T-cell (primary cell): ENCODE measurements at regions not wholly inside any gene's neighbourhood (a gene's known extent, or its start where the extent isn't known, plus 50 kb on each side); places are given as distances from the start of the nearest gene placed in this dataset.

ENCODE experiments used
- ATAC-seq, 4 experiments: fragments of 200-7000 bp in 3 of 4; fragments of 150-1000 bp in 1 of 4; cut with Tn5 transposase; replicated peaks in 1 of 4; 1 replicate in 3 of 4; 2 replicates in 1 of 4; pipeline ENCODE4 v1.10.0; 2021; ENCODE audit warnings: moderate library complexity in 3 of 4, mild to moderate bottlenecking in 2 of 4, moderate number of reproducible peaks in 1 of 4
- CTCF ChIA-PET, 2 donors: fragments of 300-600 bp; sonication (Branson Sonifier 250); formaldehyde crosslinking; loops; one replicate each; lab custom pipeline; 2022; ENCODE audit warnings: antibody characterized with exemption in 2 of 2; lab: Charles Lee
- POLR2A ChIA-PET, 2 donors: fragments of 300-600 bp; sonication (Branson Sonifier 250); formaldehyde crosslinking; loops; one replicate each; lab custom pipeline; 2022; ENCODE audit warnings: antibody characterized with exemption in 2 of 2; lab: Charles Lee
- DNase-seq, 35 experiments: peaks; one replicate each; pipeline versions ENCODE4 v3.0.0 to v3.0.0-alpha.2; 2013 to 2023
- H3K27ac ChIP-seq: one replicate; pipeline ENCODE4 v1.5.1; 2013; ENCODE audit warnings: low read length
- H3K27me3 ChIP-seq, 2 experiments: replicated peaks in 1 of 2; 1 replicate in 1 of 2; 2 replicates in 1 of 2; pipeline versions ENCODE4 v1.6.1 to v1.7.0; 2013; ENCODE audit warnings: low read length in 1 of 2, mixed read lengths in 1 of 2; ENCODE audit not compliant: control insufficient read depth in 2 of 2, insufficient read depth in 2 of 2; ENCODE audit errors: extremely low read depth in 1 of 2
- H3K36me3 ChIP-seq, 2 donors: 1 replicate in 1 of 2; 2 replicates in 1 of 2; pipeline versions ENCODE4 v1.6.1 to v1.7.0; 2013; ENCODE audit warnings: low read length in 1 of 2; ENCODE audit not compliant: control insufficient read depth in 2 of 2, insufficient read depth in 1 of 2; ENCODE audit errors: extremely low read depth in 1 of 2
- H3K4me1 ChIP-seq, 2 experiments: 1 replicate in 1 of 2; 2 replicates in 1 of 2; pipeline versions ENCODE4 v1.6.1 to v1.7.0; 2013; ENCODE audit warnings: low read length in 2 of 2, mixed read lengths in 1 of 2; ENCODE audit not compliant: insufficient read depth in 2 of 2, control insufficient read depth in 1 of 2; ENCODE audit errors: extremely low read depth in 1 of 2
- H3K4me3 ChIP-seq, 2 donors: 1 replicate in 1 of 2; 2 replicates in 1 of 2; pipeline versions ENCODE4 v1.5.1 to v1.7.0; 2013; ENCODE audit warnings: mild to moderate bottlenecking in 2 of 2, low read length in 1 of 2, moderate library complexity in 1 of 2; ENCODE audit not compliant: control insufficient read depth in 1 of 2; ENCODE audit errors: extremely low read depth in 1 of 2
- H3K9me3 ChIP-seq: 2 replicates; pipeline ENCODE4 v1.7.0; 2013
- H3K27ac Mint-ChIP-seq, 2 donors: one replicate each; pipeline ENCODE4 v1.8.0; 2020 to 2021; ENCODE audit warnings: mild to moderate bottlenecking in 2 of 2, mixed read lengths in 2 of 2
- H3K27me3 Mint-ChIP-seq, 2 donors: one replicate each; pipeline ENCODE4 v1.8.0; 2021 to 2022; ENCODE audit warnings: mixed read lengths in 2 of 2
- H3K36me3 Mint-ChIP-seq: one replicate; pipeline ENCODE4 v1.8.0; 2021; ENCODE audit warnings: mixed read lengths
- H3K4me1 Mint-ChIP-seq, 3 donors: one replicate each; pipeline ENCODE4 v1.8.0; 2020 to 2022; ENCODE audit warnings: mixed read lengths in 3 of 3, mild to moderate bottlenecking in 1 of 3
- H3K4me3 Mint-ChIP-seq, 3 donors: one replicate each; pipeline ENCODE4 v1.8.0; 2020 to 2022; ENCODE audit warnings: mild to moderate bottlenecking in 3 of 3, mixed read lengths in 3 of 3, moderate library complexity in 3 of 3
- H3K9me3 Mint-ChIP-seq, 3 donors: one replicate each; pipeline ENCODE4 v1.8.0; 2020 to 2022; ENCODE audit warnings: mixed read lengths in 3 of 3
- WGBS: methylation state at CpG from one replicate; pipeline ENCODE4 v1.1.5; 2013; ENCODE audit warnings: missing lambda C conversion rate; ENCODE audit not compliant: insufficient coverage; 5-methylcytosine and 5-hydroxymethylcytosine counted together

DNA sequence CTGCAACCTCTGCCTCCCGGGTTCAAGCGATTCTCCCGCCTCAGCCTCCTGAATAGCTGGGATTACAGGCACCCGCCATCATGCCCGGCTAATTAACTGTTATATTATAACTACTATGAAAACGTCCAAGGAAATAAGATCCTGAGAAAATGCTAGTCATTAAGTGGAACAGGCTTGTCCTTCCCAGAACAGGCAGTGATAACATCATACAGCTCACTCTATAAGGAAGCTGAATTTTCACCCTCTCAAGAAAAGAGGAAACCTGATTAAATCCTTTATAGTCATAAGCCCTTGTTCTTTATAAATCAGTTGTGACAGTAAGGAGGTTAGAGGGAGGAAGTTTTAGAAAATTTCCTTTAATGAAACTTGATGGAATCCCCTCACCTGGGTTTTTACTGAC is 163.9 kb upstream of the CLINT1 start:
- peaks cover 17 to 23% of the 10 kb centered on the region in 2 donors for H3K27me3 Mint-ChIP-seq
- ChIA-PET POLR2A (no interaction called here), CTCF (no interaction called here)
- no peak overlapping the region for H3K27ac Mint-ChIP-seq
- WGBS = 0% methylated on average over 1 of the region's 6 CpGs
- Histone ChIP-seq H3K4me3 (no peak overlapping the region), H3K27ac (no peak overlapping the region), H3K4me1 (no peaks in the 10 kb centered on the region), H3K36me3 (no peaks in the 10 kb centered on the region), H3K27me3 (peaks cover 0 to 13% of the 10 kb centered on the region in 2 experiments), H3K9me3 (no peaks in the 10 kb centered on the region)
- H3K36me3 Mint-ChIP-seq = no peaks in the 10 kb centered on the region
- no peaks in the 10 kb centered on the region for H3K9me3 Mint-ChIP-seq
- H3K4me1 Mint-ChIP-seq = no peaks in the 10 kb centered on the region
- ATAC-seq (no peak), DNase-seq (no peak)
- H3K4me3 Mint-ChIP-seq = no peak overlapping the region

DNA sequence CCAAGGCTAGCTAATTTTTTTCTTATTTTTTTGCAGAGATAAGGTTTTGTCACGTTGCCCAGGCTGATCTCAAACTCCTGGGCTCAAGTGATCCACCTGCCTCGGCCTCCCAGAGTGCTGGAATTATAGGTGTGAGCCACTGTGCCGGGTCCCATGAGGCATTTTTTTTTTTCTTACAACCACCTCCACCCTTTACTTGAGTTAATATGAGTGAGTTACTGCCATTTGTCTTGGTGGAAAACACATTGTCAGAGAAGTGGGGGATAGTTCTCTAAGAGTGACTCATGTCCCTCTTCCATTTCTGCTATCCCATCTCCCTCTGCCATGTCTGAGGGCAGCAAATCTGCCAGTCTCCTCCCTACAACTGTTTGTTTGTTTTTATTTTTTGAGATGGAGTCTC is 163.4 kb upstream of the CLINT1 start:
- no peak for ATAC-seq
- CTCF ChIA-PET = no interaction called here
- H3K36me3 Mint-ChIP-seq = no peaks in the 10 kb centered on the region

DNA sequence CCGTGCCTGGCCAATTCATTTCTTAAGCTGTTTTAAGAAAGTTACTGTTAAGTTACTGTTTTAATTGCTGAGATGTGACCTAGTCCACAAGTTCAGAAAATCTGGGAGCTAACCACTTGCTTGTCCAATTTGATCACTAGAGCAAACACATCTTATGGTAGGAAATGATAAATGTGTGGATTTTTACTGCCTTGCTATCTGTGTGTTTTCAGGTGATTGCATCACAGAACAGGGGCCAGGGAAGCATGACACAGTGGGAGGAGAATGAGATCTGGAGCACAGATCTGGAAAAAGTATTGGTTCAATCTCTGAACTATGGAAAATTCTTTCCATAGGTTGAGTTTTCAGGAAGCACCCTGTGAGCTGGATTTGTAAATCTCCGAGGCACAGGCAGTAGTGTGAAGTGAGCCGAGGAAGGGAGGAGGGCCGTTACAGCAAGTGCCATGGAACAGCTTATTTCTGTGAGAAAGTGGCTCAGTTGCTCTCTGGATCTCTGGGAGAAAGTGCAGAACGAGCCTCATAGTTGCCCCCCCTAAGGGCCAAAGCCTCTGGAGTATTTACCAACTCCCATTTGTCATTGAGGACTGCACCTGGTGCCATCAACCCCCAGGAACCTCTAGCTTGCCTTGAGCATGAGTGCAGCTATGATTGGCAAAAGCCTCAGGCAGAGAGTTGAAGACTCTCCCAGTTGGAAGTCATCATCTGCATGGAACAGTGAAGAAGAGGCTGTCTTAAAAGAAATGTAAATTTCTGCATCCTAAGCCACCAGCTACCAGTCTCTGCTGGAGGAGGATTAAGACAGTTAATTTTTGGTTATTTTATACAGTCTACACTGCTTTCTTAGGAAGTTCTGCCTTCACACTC is 161.8 kb upstream of the CLINT1 start:
- no peak overlapping the region for H3K4me3 ChIP-seq
- H3K9me3 Mint-ChIP-seq = no peaks in the 10 kb centered on the region
- DNase-seq (no peak), ATAC-seq (no peak)
- H3K4me1 ChIP-seq = no peaks in the 10 kb centered on the region
- H3K27me3 ChIP-seq = peaks cover 0 to 12% of the 10 kb centered on the region in 2 experiments
- WGBS = 83% methylated on average over 1 of the region's 5 CpGs
- ChIA-PET CTCF (interaction anchor here in 1 of 2 donors (1.3 kb wide), 1 partner anchor 54 kb away, joined by 4 read pairs; no protein-coding TSS in a partner anchor), POLR2A (interaction anchor here in 1 of 2 donors (0.8 kb wide), 1 partner anchor 13 kb away, joined by 3 read pairs; no protein-coding TSS in a partner anchor)
- no peak overlapping the region for H3K27ac ChIP-seq
- no peaks in the 10 kb centered on the region for H3K36me3 Mint-ChIP-seq
- no peaks in the 10 kb centered on the region for H3K9me3 ChIP-seq
- peaks cover 21 to 23% of the 10 kb centered on the region in 2 donors for H3K27me3 Mint-ChIP-seq
- no peak overlapping the region for H3K4me3 Mint-ChIP-seq
- H3K27ac Mint-ChIP-seq = no peak overlapping the region
- H3K4me1 Mint-ChIP-seq = no peaks in the 10 kb centered on the region
- H3K36me3 ChIP-seq = no peaks in the 10 kb centered on the region

More for the DNA sequence above, 163.4 kb upstream of the CLINT1 start:
- no peak for DNase-seq
- H3K27me3 Mint-ChIP-seq = peaks cover 17 to 23% of the 10 kb centered on the region in 2 donors
- Histone ChIP-seq H3K27me3 (peaks cover 0 to 13% of the 10 kb centered on the region in 2 experiments), H3K27ac (no peak overlapping the region), H3K36me3 (no peaks in the 10 kb centered on the region), H3K4me1 (no peaks in the 10 kb centered on the region), H3K4me3 (no peak overlapping the region), H3K9me3 (no peaks in the 10 kb centered on the region)
- no peak overlapping the region for H3K27ac Mint-ChIP-seq
- H3K4me3 Mint-ChIP-seq = no peak overlapping the region
- no CpG with 5 or more reads among the region's 3 CpGs for WGBS
- H3K9me3 Mint-ChIP-seq = no peaks in the 10 kb centered on the region
- no peaks in the 10 kb centered on the region for H3K4me1 Mint-ChIP-seq
- POLR2A ChIA-PET = no interaction called here

DNA sequence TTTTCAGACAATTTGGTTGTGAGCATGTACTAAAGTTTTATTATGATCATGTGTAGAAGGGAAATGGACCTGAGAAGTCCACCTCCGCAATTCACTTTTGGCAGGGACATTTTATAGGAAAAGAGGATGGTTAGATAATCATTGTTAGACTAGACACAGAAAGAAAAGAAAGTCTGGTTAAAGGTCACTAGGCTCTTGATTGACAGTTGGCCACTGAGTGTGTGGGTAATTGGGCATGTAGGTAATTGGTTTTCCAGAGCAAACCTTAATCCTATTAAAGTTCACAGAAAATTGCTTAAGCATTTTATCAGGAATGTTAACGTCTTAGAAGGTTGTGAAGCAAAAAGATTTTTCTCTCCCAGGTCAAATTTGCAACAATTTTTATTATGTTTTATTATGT is 158.5 kb upstream of the CLINT1 start:
- DNase-seq = no peak
- Mint-ChIP-seq H3K27ac (no peak overlapping the region), H3K4me1 (no peaks in the 10 kb centered on the region), H3K9me3 (no peaks in the 10 kb centered on the region), H3K4me3 (no peak overlapping the region), H3K27me3 (peaks cover 12 to 25% of the 10 kb centered on the region in 2 donors), H3K36me3 (no peaks in the 10 kb centered on the region)
- H3K36me3 ChIP-seq = no peaks in the 10 kb centered on the region
- H3K9me3 ChIP-seq = no peaks in the 10 kb centered on the region
- no peak for ATAC-seq
- ChIA-PET POLR2A (no interaction called here), CTCF (no interaction called here)
- H3K4me3 ChIP-seq = no peak overlapping the region
- no peaks in the 10 kb centered on the region for H3K4me1 ChIP-seq
- 86% methylated on average over 1 of the region's 2 CpGs for WGBS
- H3K27ac ChIP-seq = no peak overlapping the region
- H3K27me3 ChIP-seq = peaks cover 0 to 11% of the 10 kb centered on the region in 2 experiments

DNA sequence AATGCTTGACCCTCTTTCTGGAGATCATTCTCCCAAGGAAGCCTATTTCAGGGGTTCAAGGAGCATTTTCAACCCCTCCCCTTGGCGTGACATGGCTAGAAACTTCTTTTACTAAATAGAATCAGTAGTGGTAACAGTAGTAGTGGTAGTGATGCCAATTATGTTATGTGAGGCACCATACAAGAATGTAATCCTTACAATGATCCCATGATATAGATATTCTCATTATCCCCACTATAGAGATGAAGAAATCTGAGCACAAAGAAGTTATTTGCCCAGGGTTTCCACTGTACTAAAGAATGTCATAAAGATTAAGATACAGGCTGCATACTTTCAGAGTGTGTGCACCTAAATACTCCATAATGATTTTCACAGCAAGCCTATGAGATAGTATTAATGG is 155.4 kb upstream of the CLINT1 start:
- no peak overlapping the region for H3K27ac Mint-ChIP-seq

DNA sequence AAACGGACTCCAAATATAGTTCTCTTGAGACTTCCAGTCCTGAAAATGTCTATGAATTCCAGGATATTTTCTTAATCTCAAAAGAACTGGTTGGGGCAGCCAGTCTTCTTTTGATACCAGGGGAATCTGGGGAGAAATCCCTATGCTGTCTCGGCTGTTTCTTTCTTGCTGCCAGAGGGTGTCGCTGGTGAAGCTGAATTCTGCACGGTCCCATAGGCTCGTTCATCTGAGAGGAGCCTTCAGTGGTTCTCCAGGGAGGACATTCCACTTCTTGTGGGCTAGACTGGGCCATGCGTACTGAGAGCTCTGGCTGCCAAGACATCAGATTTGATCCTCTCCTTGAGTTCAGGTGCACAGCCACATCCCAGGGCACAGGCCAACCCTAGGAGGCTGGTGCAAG is 155.0 kb upstream of the CLINT1 start:
- H3K36me3 Mint-ChIP-seq = no peaks in the 10 kb centered on the region
- Histone ChIP-seq H3K36me3 (no peaks in the 10 kb centered on the region), H3K4me3 (no peak overlapping the region), H3K27ac (no peak overlapping the region), H3K27me3 (peaks cover 0 to 4% of the 10 kb centered on the region in 2 experiments), H3K4me1 (no peaks in the 10 kb centered on the region), H3K9me3 (no peaks in the 10 kb centered on the region)
- H3K27me3 Mint-ChIP-seq = peaks cover 19 to 27% of the 10 kb centered on the region in 2 donors
- DNase-seq = no peak
- H3K9me3 Mint-ChIP-seq = no peaks in the 10 kb centered on the region
- 32% methylated on average over 5 of the region's 6 CpGs for WGBS
- ChIA-PET CTCF (no interaction called here), POLR2A (no interaction called here)
- ATAC-seq = no peak
- H3K27ac Mint-ChIP-seq = no peak overlapping the region
- no peaks in the 10 kb centered on the region for H3K4me1 Mint-ChIP-seq
- H3K4me3 Mint-ChIP-seq = no peak overlapping the region

More for the DNA sequence above, 155.4 kb upstream of the CLINT1 start:
- Mint-ChIP-seq H3K27me3 (peaks cover 19 to 27% of the 10 kb centered on the region in 2 donors), H3K4me1 (no peaks in the 10 kb centered on the region), H3K4me3 (no peak overlapping the region), H3K9me3 (no peaks in the 10 kb centered on the region), H3K36me3 (no peaks in the 10 kb centered on the region)
- no CpG with 5 or more reads among the region's 1 CpG for WGBS
- H3K4me3 ChIP-seq = no peak overlapping the region
- peaks cover 0 to 4% of the 10 kb centered on the region in 2 experiments for H3K27me3 ChIP-seq
- no peak overlapping the region for H3K27ac ChIP-seq
- ATAC-seq (no peak), DNase-seq (no peak)
- no peaks in the 10 kb centered on the region for H3K9me3 ChIP-seq
- POLR2A ChIA-PET = no interaction called here
- CTCF ChIA-PET = interaction anchor here (0.6 kb wide), 2 partner anchors 60 to 304 kb away, joined by 3 read pairs; no protein-coding TSS in a partner anchor
- H3K36me3 ChIP-seq = no peaks in the 10 kb centered on the region
- H3K4me1 ChIP-seq = no peaks in the 10 kb centered on the region
